Gastrocnemius medialis (tissue), 4 donors: ENCODE measurements at regions not wholly inside any gene's neighbourhood (a gene's known extent, or its start where the extent isn't known, plus 50 kb on each side); places are given as distances from the start of the nearest gene placed in this dataset.

ENCODE experiments used
- POLR2A ChIP-seq, 2 donors: fragments of 450-650 bp; IDR thresholded peaks; one replicate each; pipeline ENCODE4 v1.6.1; 2017; ENCODE audit warnings: antibody characterized with exemption in 2 of 2, mild to moderate bottlenecking in 2 of 2, moderate library complexity in 2 of 2
- TF ChIP-seq, protein P1 (sequence below), 5 experiments: fragments of 450-650 bp in 3 of 5; fragments of 200-600 bp in 2 of 5; sonication (generic) in 2 of 5; IDR thresholded peaks in 4 of 5; conservative IDR thresholded peaks in 1 of 5; 1 replicate in 4 of 5; 2 replicates in 1 of 5; pipeline ENCODE4 v1.5.1; 2016 to 2019; ENCODE audit warnings: antibody characterized with exemption in 5 of 5, mild to moderate bottlenecking in 3 of 5, moderate library complexity in 3 of 5

DNA sequence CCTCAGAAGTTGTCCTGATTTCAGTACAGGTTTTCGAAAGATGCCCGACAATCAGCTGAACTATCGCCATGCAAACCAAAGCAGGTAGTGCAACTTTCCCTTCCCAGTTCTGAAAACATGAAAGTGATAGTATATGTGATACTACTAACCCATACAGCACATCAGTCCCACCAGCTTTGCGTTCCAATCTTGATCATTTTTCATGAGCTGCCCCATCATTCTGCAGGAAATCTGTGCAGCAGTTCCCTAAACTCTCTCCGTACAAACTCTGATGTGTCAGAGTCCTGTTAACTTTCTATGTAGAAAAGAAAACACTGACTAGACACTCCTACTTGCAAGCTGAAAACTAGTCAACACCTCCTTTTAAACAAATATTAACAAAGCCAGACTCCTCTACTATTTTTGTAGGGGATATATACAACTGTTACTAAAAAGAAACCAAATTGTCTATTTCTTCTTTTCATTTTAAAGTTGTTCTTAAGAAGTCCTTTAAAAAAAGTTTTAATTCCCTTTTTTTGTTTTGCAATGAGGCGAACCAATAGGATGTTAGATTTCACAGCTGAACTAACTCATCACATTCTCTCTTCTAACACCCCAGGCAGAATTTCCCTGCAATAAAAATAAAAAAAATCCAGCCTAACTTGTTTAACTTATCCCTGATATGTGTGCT is 99.6 kb upstream of the DST start:
- TF ChIP-seq, protein P1, sequence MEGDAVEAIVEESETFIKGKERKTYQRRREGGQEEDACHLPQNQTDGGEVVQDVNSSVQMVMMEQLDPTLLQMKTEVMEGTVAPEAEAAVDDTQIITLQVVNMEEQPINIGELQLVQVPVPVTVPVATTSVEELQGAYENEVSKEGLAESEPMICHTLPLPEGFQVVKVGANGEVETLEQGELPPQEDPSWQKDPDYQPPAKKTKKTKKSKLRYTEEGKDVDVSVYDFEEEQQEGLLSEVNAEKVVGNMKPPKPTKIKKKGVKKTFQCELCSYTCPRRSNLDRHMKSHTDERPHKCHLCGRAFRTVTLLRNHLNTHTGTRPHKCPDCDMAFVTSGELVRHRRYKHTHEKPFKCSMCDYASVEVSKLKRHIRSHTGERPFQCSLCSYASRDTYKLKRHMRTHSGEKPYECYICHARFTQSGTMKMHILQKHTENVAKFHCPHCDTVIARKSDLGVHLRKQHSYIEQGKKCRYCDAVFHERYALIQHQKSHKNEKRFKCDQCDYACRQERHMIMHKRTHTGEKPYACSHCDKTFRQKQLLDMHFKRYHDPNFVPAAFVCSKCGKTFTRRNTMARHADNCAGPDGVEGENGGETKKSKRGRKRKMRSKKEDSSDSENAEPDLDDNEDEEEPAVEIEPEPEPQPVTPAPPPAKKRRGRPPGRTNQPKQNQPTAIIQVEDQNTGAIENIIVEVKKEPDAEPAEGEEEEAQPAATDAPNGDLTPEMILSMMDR (IDR thresholded peaks at IDR 0.05 in 4 of 5, conservative IDR thresholded peaks at IDR 0.05 in 1 of 5) = no peak
- TF ChIP-seq POLR2A (IDR thresholded peaks at IDR 0.05) = no peak
